ENCODE measurements at regions not wholly inside any gene's neighbourhood (a gene's known extent, or its start where the extent isn't known, plus 50 kb on each side); places are given as distances from the start of the nearest gene placed in this dataset.

- no peak for TF ChIP-seq EZH2 (IDR thresholded peaks at IDR 0.05; ENCODE audit: low read depth, unreplicated experiment)
- no peak for TF ChIP-seq CTCF (conservative IDR thresholded peaks at IDR 0.05; ENCODE audit: low read depth in 2 of 2)
- TF ChIP-seq POLR2AphosphoS5 (IDR thresholded peaks at IDR 0.05; ENCODE audit: low read depth), result no peak
- TF ChIP-seq EZH2phosphoT487 (IDR thresholded peaks at IDR 0.05; ENCODE audit: unreplicated experiment), result no peak
- no peak for TF ChIP-seq ZNF114 (CRISPR knock-in tag; IDR thresholded peaks at IDR 0.05)
- no peak for TF ChIP-seq REST (IDR thresholded peaks at IDR 0.05; ENCODE audit: unreplicated experiment)
- TF ChIP-seq JUNB (IDR thresholded peaks at IDR 0.05; ENCODE audit: unreplicated experiment), result no peak
- TF ChIP-seq CREB1 (CRISPR knock-in tag; IDR thresholded peaks at IDR 0.05; ENCODE audit: low read depth), result no peak
- no peak for TF ChIP-seq STAT1 (IDR thresholded peaks at IDR 0.05; ENCODE audit: unreplicated experiment)
- TF ChIP-seq ZNF462 (CRISPR knock-in tag; IDR thresholded peaks at IDR 0.05), result no peak
- TF ChIP-seq ETS1 (IDR thresholded peaks at IDR 0.05), result no peak
Measured at GRCh38 chr12:125983094-125983783, 918.0 kb downstream of the AACS start.
